Esophagus mucosa (tissue), 1 donor: ENCODE measurements at regions not wholly inside any gene's neighbourhood (a gene's known extent, or its start where the extent isn't known, plus 50 kb on each side); places are given as distances from the start of the nearest gene placed in this dataset.

Source experiments
- ATAC-seq: fragments of 200-7000 bp; cut with Tn5 transposase; one replicate; pipeline ENCODE4 v1.9.1; 2020
- donor health status: DM: yes; HTN: yes; CAD: no.

- no peak for ATAC-seq
These were observed 930.7 kb downstream of the BRD1 start for GRCh38 chr22:48896766-48897644.

- ATAC-seq: no peak
These were observed 931.6 kb downstream of the BRD1 start for GRCh38 chr22:48895831-48896765.

GRCh38 chr22:48895336-48895735, 932.3 kb downstream of the BRD1 start:
- ATAC-seq: no peak

- ATAC-seq: no peak
These were observed 932.8 kb downstream of the BRD1 start for GRCh38 chr22:48894804-48895250.

- ATAC-seq: no peak
These were observed 933.5 kb downstream of the BRD1 start for GRCh38 chr22:48894064-48894671.

GRCh38 chr22:48893288-48894063, 934.2 kb downstream of the BRD1 start:
- ATAC-seq: no peak

GRCh38 chr22:48892578-48893287, 934.9 kb downstream of the BRD1 start:
- no peak for ATAC-seq

- ATAC-seq: no peak
These were observed 935.7 kb downstream of the BRD1 start for GRCh38 chr22:48891688-48892577.

GRCh38 chr22:48890693-48891554, 936.7 kb downstream of the BRD1 start:
- ATAC-seq: no peak

- ATAC-seq: no peak
These were observed 937.6 kb downstream of the BRD1 start for GRCh38 chr22:48889887-48890692.

- ATAC-seq: no peak
These were observed 938.4 kb downstream of the BRD1 start for GRCh38 chr22:48889209-48889830.

- no peak for ATAC-seq
These were observed 939.0 kb downstream of the BRD1 start for GRCh38 chr22:48888466-48889208.

GRCh38 chr22:48887394-48888332, 940.0 kb downstream of the BRD1 start:
- no peak for ATAC-seq

- no peak for ATAC-seq
These were observed 940.9 kb downstream of the BRD1 start for GRCh38 chr22:48886604-48887393.

- no peak for ATAC-seq
These were observed 941.8 kb downstream of the BRD1 start for GRCh38 chr22:48885919-48886305.
